SK-N-SH treated with all-trans-retinoic acid at 6 μM for 48 hours (cell line): ENCODE measurements at regions not wholly inside any gene's neighbourhood (a gene's known extent, or its start where the extent isn't known, plus 50 kb on each side); places are given as distances from the start of the nearest gene placed in this dataset.
A peak's percentile ranks its signal among the peaks of the same experiment; 100 is the strongest.

Experiments used
- ATAC-seq: fragments of 200-7000 bp; cut with Tn5 transposase; 3 replicates; pipeline ENCODE4 v1.9.1; 2020; ENCODE audit warnings: mild to moderate bottlenecking, moderate library complexity
- ARNTL ChIP-seq: fragments of 450-650 bp; formaldehyde crosslinking; IDR thresholded peaks from 2 replicates; pipeline ENCODE4 v1.5.0; 2020; ENCODE audit warnings: low read depth, mild to moderate bottlenecking, moderate library complexity, borderline replicate concordance
- BACH2 ChIP-seq: fragments of 250-450 bp; sonication (Bioruptor Pico); IDR thresholded peaks from 2 replicates; pipeline ENCODE4 v1.9.0; 2021; ENCODE audit warnings: mild to moderate bottlenecking, borderline replicate concordance
- CREB5 ChIP-seq: fragments of 250-450 bp; sonication (Bioruptor Pico); IDR thresholded peaks from 2 replicates; pipeline ENCODE4 v1.5.1; 2020; ENCODE audit warnings: low read depth, mild to moderate bottlenecking, moderate library complexity
- CSDC2 ChIP-seq: fragments of 250-450 bp; sonication (Bioruptor Pico); IDR thresholded peaks from 2 replicates; pipeline ENCODE4 v1.5.0; 2020; ENCODE audit warnings: mild to moderate bottlenecking, moderate library complexity
- CSRNP3 ChIP-seq: fragments of 250-450 bp; sonication (Bioruptor Pico); IDR thresholded peaks from 2 replicates; pipeline ENCODE4 v1.5.1; 2021; ENCODE audit warnings: mild to moderate bottlenecking, moderate library complexity
- ESRRG ChIP-seq: fragments of 250-450 bp; sonication (Bioruptor Pico); IDR thresholded peaks from 2 replicates; pipeline ENCODE4 v1.6.1; 2021; ENCODE audit warnings: mild to moderate bottlenecking
- GLIS3 ChIP-seq: fragments of 250-450 bp; sonication (Bioruptor Pico); IDR thresholded peaks from 2 replicates; pipeline ENCODE4 v1.5.0; 2020; ENCODE audit warnings: mild to moderate bottlenecking, moderate library complexity
- ISL1 ChIP-seq: fragments of 250-450 bp; sonication (Bioruptor Pico); IDR thresholded peaks from 2 replicates; pipeline ENCODE4 v2.1.2; 2022; ENCODE audit warnings: mild to moderate bottlenecking, moderate library complexity
- OSR1 ChIP-seq: fragments of 250-450 bp; sonication (Bioruptor Pico); IDR thresholded peaks from 2 replicates; pipeline ENCODE4 v1.8.0; 2022; ENCODE audit warnings: moderate library complexity, mild to moderate bottlenecking, inconsistent platforms
- PATZ1 ChIP-seq: fragments of 250-450 bp; sonication (Bioruptor Pico); IDR thresholded peaks from 2 replicates; pipeline ENCODE4 v1.8.0; 2020; ENCODE audit warnings: mild to moderate bottlenecking, moderate library complexity, borderline replicate concordance
- PPARA ChIP-seq: fragments of 250-450 bp; sonication (Bioruptor Pico); IDR thresholded peaks from 2 replicates; pipeline ENCODE4 v1.5.0; 2020; ENCODE audit warnings: mild to moderate bottlenecking, borderline replicate concordance
- RARB ChIP-seq: fragments of 250-450 bp; sonication (Bioruptor Pico); IDR thresholded peaks from 2 replicates; pipeline ENCODE4 v1.8.0; 2021; ENCODE audit warnings: mild to moderate bottlenecking, moderate library complexity
- SNAI2 ChIP-seq: fragments of 250-450 bp; sonication (Bioruptor Pico); IDR thresholded peaks from 2 replicates; pipeline ENCODE4 v1.5.0; 2020; ENCODE audit warnings: mild to moderate bottlenecking, moderate library complexity
- TCF4 ChIP-seq: fragments of 250-450 bp; sonication (Bioruptor Pico); IDR thresholded peaks from 2 replicates; pipeline ENCODE4 v1.8.0; 2021; ENCODE audit warnings: mild to moderate bottlenecking, moderate library complexity, borderline replicate concordance
- TOX ChIP-seq: fragments of 250-450 bp; sonication (Bioruptor Pico); IDR thresholded peaks from 2 replicates; pipeline ENCODE4 v1.8.0; 2021; ENCODE audit warnings: mild to moderate bottlenecking, moderate library complexity, borderline replicate concordance
- TSHZ2 ChIP-seq: fragments of 250-450 bp; sonication (Bioruptor Pico); IDR thresholded peaks from 2 replicates; pipeline ENCODE4 v1.5.0; 2020; ENCODE audit warnings: mild to moderate bottlenecking, moderate library complexity
- ZC3H10 ChIP-seq: fragments of 250-450 bp; sonication (Bioruptor Pico); IDR thresholded peaks from 2 replicates; pipeline ENCODE4 v1.5.1; 2021; ENCODE audit warnings: mild to moderate bottlenecking, moderate library complexity
- ZFP30 ChIP-seq: fragments of 450-650 bp; formaldehyde crosslinking; IDR thresholded peaks from 2 replicates; pipeline ENCODE4 v1.5.0; 2022; ENCODE audit warnings: mild to moderate bottlenecking, moderate library complexity
- ZNF565 ChIP-seq: fragments of 450-650 bp; formaldehyde crosslinking; conservative IDR thresholded peaks from 2 replicates; pipeline ENCODE4 v1.5.0; 2020; ENCODE audit warnings: low read depth, mild to moderate bottlenecking, moderate library complexity
- ZNF70 ChIP-seq: fragments of 450-650 bp; formaldehyde crosslinking; IDR thresholded peaks from 2 replicates; pipeline ENCODE4 v1.5.0; 2020; ENCODE audit warnings: mild to moderate bottlenecking, moderate library complexity
- ZNF8 ChIP-seq: fragments of 450-650 bp; formaldehyde crosslinking; IDR thresholded peaks from 2 replicates; pipeline ENCODE4 v1.5.0; 2020; ENCODE audit warnings: mild to moderate bottlenecking, moderate library complexity

GRCh38 chr12:43112101-43112920, 439.7 kb downstream of the ADAMTS20 start (continued):
- TF ChIP-seq ZNF70 (CRISPR knock-in tag) (no peak), GLIS3 (no peak), TOX (CRISPR knock-in tag) (no peak), RARB (CRISPR knock-in tag) (no peak), TCF4 (peak; percentile 92), PPARA (CRISPR knock-in tag) (no peak), ZC3H10 (CRISPR knock-in tag) (no peak), CREB5 (CRISPR knock-in tag) (no peak), ISL1 (CRISPR knock-in tag) (peak; percentile 70), OSR1 (CRISPR knock-in tag) (no peak)

GRCh38 chr12:43111608-43112007, 440.4 kb downstream of the ADAMTS20 start:
- ATAC-seq = no peak
- no peak for TF ChIP-seq ZC3H10 (CRISPR knock-in tag)
- TF ChIP-seq OSR1 (CRISPR knock-in tag) = no peak
- TF ChIP-seq ZFP30 (CRISPR knock-in tag) = no peak
- no peak for TF ChIP-seq PATZ1 (CRISPR knock-in tag)
- TF ChIP-seq ZNF565 (CRISPR knock-in tag) = no peak
- TF ChIP-seq ZNF70 (CRISPR knock-in tag) = no peak
- no peak for TF ChIP-seq TOX (CRISPR knock-in tag)
- TF ChIP-seq CSRNP3 (CRISPR knock-in tag) = no peak
- no peak for TF ChIP-seq PPARA (CRISPR knock-in tag)
- TF ChIP-seq SNAI2 (CRISPR knock-in tag) = no peak

- no peak for TF ChIP-seq PPARA (CRISPR knock-in tag)
- TF ChIP-seq ZNF8 (CRISPR knock-in tag) = no peak
- no peak for TF ChIP-seq BACH2 (CRISPR knock-in tag)
- no peak for TF ChIP-seq ESRRG
- ATAC-seq = no peak
Observed at GRCh38 chr12:43109631-43110345, 442.2 kb downstream of the ADAMTS20 start.

GRCh38 chr12:43108656-43109055, 443.3 kb downstream of the ADAMTS20 start:
- no peak for ATAC-seq
- TF ChIP-seq ARNTL (CRISPR knock-in tag) = no peak
- no peak for TF ChIP-seq ISL1 (CRISPR knock-in tag)
- no peak for TF ChIP-seq ZNF70 (CRISPR knock-in tag)
- TF ChIP-seq CREB5 (CRISPR knock-in tag) = no peak
- no peak for TF ChIP-seq PATZ1 (CRISPR knock-in tag)
- no peak for TF ChIP-seq CSDC2 (CRISPR knock-in tag)
- no peak for TF ChIP-seq TSHZ2 (CRISPR knock-in tag)
- no peak for TF ChIP-seq ZC3H10 (CRISPR knock-in tag)
- no peak for TF ChIP-seq CSRNP3 (CRISPR knock-in tag)
- TF ChIP-seq OSR1 (CRISPR knock-in tag) = no peak
